ENCODE measurements at regions not wholly inside any gene's neighbourhood (a gene's known extent, or its start where the extent isn't known, plus 50 kb on each side); places are given as distances from the start of the nearest gene placed in this dataset.

- TF ChIP-seq POLR2A (IDR thresholded peaks at IDR 0.05; ENCODE audit: low read depth, low read length) (no peak), TAF1 (IDR thresholded peaks at IDR 0.05; ENCODE audit: low read depth, low read length) (no peak), POLR2AphosphoS5 (IDR thresholded peaks at IDR 0.05; ENCODE audit: low read depth, low read length) (no peak), PAX5 (IDR thresholded peaks at IDR 0.05; ENCODE audit: insufficient read depth, low read length, severe bottlenecking) (no peak), SPI1 (IDR thresholded peaks at IDR 0.05; ENCODE audit: low read depth, low read length) (no peak), POU2F2 (IDR thresholded peaks at IDR 0.05; ENCODE audit: low read depth, low read length) (no peak)
These were observed 109.2 kb downstream of the CD47 start for GRCh38 chr3:107981471-107982111.
